ENCODE measurements at regions not wholly inside any gene's neighbourhood (a gene's known extent, or its start where the extent isn't known, plus 50 kb on each side); places are given as distances from the start of the nearest gene placed in this dataset.

GRCh38 chr2:192775459-192776262 lies 580.9 kb upstream of the TMEFF2 start:
- TF ChIP-seq CTCF (CRISPR knock-in tag; IDR thresholded peaks at IDR 0.05) (no peak), POLR2A (IDR thresholded peaks at IDR 0.05; ENCODE audit: insufficient read depth in 1 of 2, low read depth in 2 of 2, low read length in 2 of 2) (no peak), ATF1 (CRISPR knock-in tag; IDR thresholded peaks at IDR 0.05) (no peak), ZNF350 (CRISPR knock-in tag; IDR thresholded peaks at IDR 0.05; ENCODE audit: borderline replicate concordance, low read depth) (no peak), PHF21A (CRISPR knock-in tag; IDR thresholded peaks at IDR 0.05) (no peak), ZNF747 (CRISPR knock-in tag; IDR thresholded peaks at IDR 0.05; ENCODE audit: borderline replicate concordance) (no peak), UBTF (CRISPR knock-in tag; IDR thresholded peaks at IDR 0.05) (no peak)
